Endothelial cell of umbilical vein (primary cell): ENCODE measurements at regions not wholly inside any gene's neighbourhood (a gene's known extent, or its start where the extent isn't known, plus 50 kb on each side); places are given as distances from the start of the nearest gene placed in this dataset.

Experiments used
- BruUV-seq: library from RNA; stranded (reverse); fragments of 400-500 nt; replicated peaks from 2 replicates; lab custom pipeline; 2021; lab: Mats Ljungman, UMichigan
- CTCF ChIA-PET: fragments of 300-600, 350-600 bp; sonication (Branson Sonifier 250); formaldehyde crosslinking; loops from one replicate; lab custom pipeline; 2021; ENCODE audit warnings: antibody characterized with exemption, inconsistent platforms; lab: Charles Lee
- POLR2A ChIA-PET: fragments of 300-600, 350-600 bp; sonication (Branson Sonifier 250); formaldehyde crosslinking; loops from one replicate; lab custom pipeline; 2021; ENCODE audit warnings: antibody characterized with exemption, inconsistent platforms; lab: Charles Lee
- DNase-seq: peaks from one replicate; pipeline ENCODE4 v3.0.0-alpha.2; 2011; ENCODE audit warnings: low read depth, low spot score
- FAIRE-seq: peaks from 2 replicates; lab custom pipeline; 2011; peaks lifted over from hg19 to GRCh38; lab: Jason Lieb, UNC
- H2AFZ ChIP-seq: 2 replicates; pipeline ENCODE4 v1.6.0; 2012; ENCODE audit warnings: low read depth, low read length, control low read depth, inconsistent platforms
- H3K27ac ChIP-seq: 2 replicates; pipeline ENCODE4 v1.5.1; 2011; ENCODE audit warnings: low read depth, mild to moderate bottlenecking, control low read depth, low read length, moderate library complexity; ENCODE audit not compliant: insufficient read depth
- H3K27me3 ChIP-seq, 2 experiments: 2 replicates each; pipeline versions ENCODE4 v1.6.0 to v1.6.1; 2011; ENCODE audit warnings: low read length in 2 of 2, mixed read lengths in 1 of 2; ENCODE audit not compliant: control insufficient read depth in 2 of 2, insufficient read depth in 2 of 2
- H3K36me3 ChIP-seq, 2 experiments: 2 replicates in 1 of 2; 3 replicates in 1 of 2; pipeline ENCODE4 v1.5.1; 2011; ENCODE audit warnings: low read length in 2 of 2, mild to moderate bottlenecking in 1 of 2, moderate library complexity in 1 of 2; ENCODE audit not compliant: control insufficient read depth in 2 of 2, insufficient read depth in 2 of 2; ENCODE audit errors: extremely low read depth in 1 of 2
- H3K4me1 ChIP-seq: 3 replicates; pipeline ENCODE4 v1.5.1; 2011; ENCODE audit warnings: mild to moderate bottlenecking, low read length; ENCODE audit not compliant: control insufficient read depth, insufficient read depth; ENCODE audit errors: extremely low read depth
- H3K4me2 ChIP-seq: 2 replicates; pipeline ENCODE4 v1.6.1; 2011; ENCODE audit warnings: low read length, control low read depth, mixed read lengths; ENCODE audit not compliant: insufficient read depth
- H3K4me3 ChIP-seq, 3 experiments: fragments of 200-600 bp in 1 of 3; sonication (generic), shearing (Covaris generic) in 1 of 3; replicated peaks in 1 of 3; 2 replicates each; pipeline ENCODE4 v1.5.1; 2011 to 2016; ENCODE audit warnings: control low read depth in 3 of 3, low read length in 3 of 3, mild to moderate bottlenecking in 2 of 3, inconsistent platforms in 1 of 3, low read depth in 1 of 3, moderate library complexity in 1 of 3; ENCODE audit not compliant: insufficient read depth in 1 of 3
- H3K79me2 ChIP-seq: 2 replicates; pipeline ENCODE4 v1.6.0; 2012; ENCODE audit warnings: low read length, inconsistent platforms; ENCODE audit not compliant: control insufficient read depth, insufficient read depth
- H3K9ac ChIP-seq: replicated peaks from 2 replicates; pipeline ENCODE3; 2011; ENCODE audit warnings: low read length, control low read depth; ENCODE audit not compliant: insufficient read depth; ENCODE audit errors: extremely low read depth
- H3K9me1 ChIP-seq: replicated peaks from 3 replicates; pipeline ENCODE4 v1.6.0; 2011; ENCODE audit warnings: mild to moderate bottlenecking, low read length; ENCODE audit not compliant: control insufficient read depth, insufficient read depth; ENCODE audit errors: extremely low read depth
- H3K9me3 ChIP-seq: replicated peaks from 2 replicates; pipeline ENCODE4 v1.5.1; 2012; ENCODE audit warnings: low read length, inconsistent platforms; ENCODE audit not compliant: control insufficient read depth, insufficient read depth
- H4K20me1 ChIP-seq: replicated peaks from 2 replicates; pipeline ENCODE3; 2011; ENCODE audit warnings: mild to moderate bottlenecking, low read length; ENCODE audit not compliant: control insufficient read depth, insufficient read depth; ENCODE audit errors: extremely low read depth
- EZH2 ChIP-seq: IDR thresholded peaks from 2 replicates; pipeline ENCODE4 v1.6.1; 2012; ENCODE audit warnings: borderline replicate concordance, low read depth, mild to moderate bottlenecking, moderate library complexity, low read length, inconsistent platforms; ENCODE audit not compliant: severe bottlenecking
- FOS ChIP-seq: IDR thresholded peaks from 2 replicates; pipeline ENCODE4 v1.6.1; 2011; ENCODE audit warnings: mild to moderate bottlenecking, low read length, moderate library complexity, borderline replicate concordance; ENCODE audit not compliant: insufficient read depth
- GATA2 ChIP-seq: IDR thresholded peaks from 2 replicates; pipeline ENCODE4 v1.7.0; 2011; ENCODE audit warnings: low read depth, mild to moderate bottlenecking, moderate library complexity, mixed read lengths, low read length; ENCODE audit not compliant: insufficient read length, insufficient read depth
- JUN ChIP-seq: IDR thresholded peaks from 2 replicates; pipeline ENCODE4 v1.6.1; 2011; ENCODE audit warnings: borderline replicate concordance, low read depth; ENCODE audit not compliant: insufficient read length, insufficient read depth
- MYC ChIP-seq: IDR thresholded peaks from one replicate; pipeline ENCODE4 v1.6.1; 2011; ENCODE audit warnings: mild to moderate bottlenecking, low read depth, low read length
- POLR2A ChIP-seq: IDR thresholded peaks from 2 replicates; pipeline ENCODE4 v1.6.1; 2012; ENCODE audit warnings: low read depth, mild to moderate bottlenecking, control low read depth, low read length
- POLR2AphosphoS5 ChIP-seq: IDR thresholded peaks from 2 replicates; pipeline ENCODE4 v1.6.1; 2012; ENCODE audit warnings: low read depth, mild to moderate bottlenecking, control low read depth, low read length, moderate library complexity; ENCODE audit not compliant: insufficient read depth
- dilution Hi-C: fragments of 300-500 bp; cut with MboI; formaldehyde crosslinking; loops from one replicate; pipeline ENCODE4 v1.15.0; 2019; ENCODE audit warnings: low sequenced_read_pairs; ENCODE audit not compliant: extremely low pct_ligation_motif_present
- intact Hi-C: fragments of 100-400 bp; cut with micrococcal nuclease; formaldehyde crosslinking; loops from one replicate; pipeline ENCODE4 v1.10.0; 2022
- TF ChIP-seq, protein P1 (sequence below): IDR thresholded peaks from 2 replicates; pipeline ENCODE4 v1.6.1; 2011; ENCODE audit not compliant: insufficient read depth, insufficient read length
- TF ChIP-seq, protein P2 (sequence below), 2 donors: IDR thresholded peaks; 1 replicate in 1 of 2; 2 replicates in 1 of 2; pipeline ENCODE4 v1.5.1; 2011; ENCODE audit warnings: low read length in 2 of 2, mild to moderate bottlenecking in 2 of 2, moderate library complexity in 2 of 2, control low read depth in 1 of 2, inconsistent platforms in 1 of 2, low read depth in 1 of 2; ENCODE audit not compliant: insufficient read depth in 1 of 2; ENCODE audit errors: extremely low read depth in 1 of 2

DNA sequence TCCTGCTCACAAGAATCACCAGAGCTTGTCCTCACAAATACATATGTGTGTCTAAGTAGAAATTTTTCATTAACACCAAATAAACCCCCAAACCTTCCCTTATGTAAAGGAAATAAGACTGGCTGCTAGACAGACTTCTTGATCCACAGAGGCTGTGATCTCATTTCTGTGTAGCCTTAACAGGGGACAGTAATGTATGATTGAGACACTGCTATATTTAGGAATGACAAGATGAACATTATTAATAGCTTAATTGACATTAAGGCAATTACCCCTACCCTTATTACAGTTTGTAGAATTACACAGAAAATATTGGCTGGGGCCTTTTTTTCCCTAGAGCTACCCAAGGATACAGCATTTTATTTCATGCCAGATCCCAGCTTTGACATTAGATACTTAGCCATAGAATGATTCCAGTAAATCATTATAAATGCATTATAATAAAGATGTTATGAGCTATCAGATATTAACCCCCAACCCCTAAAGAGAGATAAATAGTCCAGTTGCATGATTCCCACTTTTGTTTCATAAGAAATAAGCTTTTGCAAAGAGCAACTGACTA lies 392.1 kb upstream of the HNRNPA3 start:
- ChIA-PET CTCF (interaction anchor here (0.6 to 5.8 kb wide), 4 partner anchors 167 to 694 kb away, joined by 3 to 25 read pairs (median 12); no protein-coding TSS in a partner anchor), POLR2A (interaction anchor here (0.6 kb wide), 1 partner anchor 211 kb away, joined by 3 read pairs; no protein-coding TSS in a partner anchor)
- FAIRE-seq (no peak), DNase-seq (no peak)
- no peaks in the 10 kb centered on the region for H3K9me3 ChIP-seq
- H3K9me1 ChIP-seq: no peaks in the 10 kb centered on the region
- TF ChIP-seq POLR2AphosphoS5 (no peak), MYC (no peak), JUN (no peak), GATA2 (no peak), POLR2A (no peak), FOS (no peak), EZH2 (no peak)
- TF ChIP-seq, protein P1, sequence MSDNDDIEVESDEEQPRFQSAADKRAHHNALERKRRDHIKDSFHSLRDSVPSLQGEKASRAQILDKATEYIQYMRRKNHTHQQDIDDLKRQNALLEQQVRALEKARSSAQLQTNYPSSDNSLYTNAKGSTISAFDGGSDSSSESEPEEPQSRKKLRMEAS: no peak
- TF ChIP-seq, protein P2, sequence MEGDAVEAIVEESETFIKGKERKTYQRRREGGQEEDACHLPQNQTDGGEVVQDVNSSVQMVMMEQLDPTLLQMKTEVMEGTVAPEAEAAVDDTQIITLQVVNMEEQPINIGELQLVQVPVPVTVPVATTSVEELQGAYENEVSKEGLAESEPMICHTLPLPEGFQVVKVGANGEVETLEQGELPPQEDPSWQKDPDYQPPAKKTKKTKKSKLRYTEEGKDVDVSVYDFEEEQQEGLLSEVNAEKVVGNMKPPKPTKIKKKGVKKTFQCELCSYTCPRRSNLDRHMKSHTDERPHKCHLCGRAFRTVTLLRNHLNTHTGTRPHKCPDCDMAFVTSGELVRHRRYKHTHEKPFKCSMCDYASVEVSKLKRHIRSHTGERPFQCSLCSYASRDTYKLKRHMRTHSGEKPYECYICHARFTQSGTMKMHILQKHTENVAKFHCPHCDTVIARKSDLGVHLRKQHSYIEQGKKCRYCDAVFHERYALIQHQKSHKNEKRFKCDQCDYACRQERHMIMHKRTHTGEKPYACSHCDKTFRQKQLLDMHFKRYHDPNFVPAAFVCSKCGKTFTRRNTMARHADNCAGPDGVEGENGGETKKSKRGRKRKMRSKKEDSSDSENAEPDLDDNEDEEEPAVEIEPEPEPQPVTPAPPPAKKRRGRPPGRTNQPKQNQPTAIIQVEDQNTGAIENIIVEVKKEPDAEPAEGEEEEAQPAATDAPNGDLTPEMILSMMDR (IDR thresholded peaks at IDR 0.05; ENCODE audit: extremely low read depth in 1 of 2, insufficient read depth in 1 of 2, low read depth in 1 of 2, low read length in 2 of 2): no peak
- H3K4me2 ChIP-seq: no peak overlapping the region
- no TSS peak for BruUV-seq
- no peaks in the 10 kb centered on the region for H3K79me2 ChIP-seq
- no peak overlapping the region for H3K27ac ChIP-seq
- peaks cover 16 to 19% of the 10 kb centered on the region in 2 experiments for H3K27me3 ChIP-seq
- no peaks in the 10 kb centered on the region for H4K20me1 ChIP-seq
- H2AFZ ChIP-seq: no peak overlapping the region
- intact Hi-C loops: no loop called here
- H3K4me3 ChIP-seq: no peak overlapping the region
- H3K4me1 ChIP-seq: no peaks in the 10 kb centered on the region
- H3K36me3 ChIP-seq: no peaks in the 10 kb centered on the region
- dilution Hi-C loops: no loop called here
- no peak overlapping the region for H3K9ac ChIP-seq
